ENCODE measurements at regions not wholly inside any gene's neighbourhood (a gene's known extent, or its start where the extent isn't known, plus 50 kb on each side); places are given as distances from the start of the nearest gene placed in this dataset.

GRCh38 chr3:188064831-188065493, 89.0 kb upstream of the LPP start:
- DNase-seq (ENCODE audit: low read depth in 2 of 2) = no peak

DNA sequence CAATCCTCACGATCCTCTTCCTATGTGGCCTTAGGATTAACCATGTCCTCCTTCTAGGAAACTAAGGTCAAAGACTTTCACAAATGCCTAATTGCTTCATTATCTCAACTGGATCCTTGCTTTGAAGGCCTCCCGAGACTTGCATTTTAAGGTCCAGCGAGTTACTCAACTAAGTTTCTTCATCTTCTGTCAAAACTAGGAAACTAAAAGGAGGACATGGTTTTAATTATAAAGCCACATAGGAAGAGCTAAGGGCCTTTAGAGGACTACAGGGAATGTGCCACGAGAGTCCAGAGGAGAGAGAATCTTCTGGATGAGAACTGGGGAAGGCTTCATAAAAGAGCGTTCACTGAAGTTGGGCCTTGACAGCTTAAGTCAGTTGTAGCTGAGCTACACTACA, 87.8 kb upstream of the LPP start:
- DNase-seq (ENCODE audit: low read depth in 2 of 2) = no peak

GRCh38 chr3:188067932-188068331, 86.0 kb upstream of the LPP start:
- no peak for DNase-seq (ENCODE audit: low read depth in 2 of 2)

- DNase-seq (ENCODE audit: low read depth in 2 of 2) = no peak
These were observed 85.6 kb upstream of the LPP start for GRCh38 chr3:188068342-188068741.

DNA sequence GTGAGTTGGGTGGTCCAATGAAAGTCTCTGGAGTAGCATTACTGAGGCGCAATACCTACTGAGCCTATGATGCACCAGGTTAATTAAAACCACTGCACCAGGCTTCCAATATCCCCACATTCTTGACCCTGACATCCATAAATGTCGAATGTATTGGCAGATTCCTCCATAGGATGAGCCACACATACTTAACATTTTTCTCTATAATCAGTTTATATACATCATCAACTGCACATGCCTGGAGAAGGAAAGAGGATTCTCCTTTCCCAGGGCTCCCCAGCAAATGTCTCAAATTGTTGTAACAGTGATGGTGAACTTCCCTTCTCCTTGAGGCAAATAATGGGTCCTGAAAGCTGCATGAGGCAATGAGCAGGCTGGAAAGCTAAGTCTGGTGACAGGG, 82.3 kb upstream of the LPP start:
- DNase-seq (ENCODE audit: low read depth in 2 of 2) = no peak

- no peak for DNase-seq (ENCODE audit: low read depth in 2 of 2)
These were observed 77.8 kb upstream of the LPP start for GRCh38 chr3:188076176-188076575.

GRCh38 chr3:188077160-188077799, 76.7 kb upstream of the LPP start:
- no peak for DNase-seq (ENCODE audit: low read depth in 2 of 2)

- DNase-seq (ENCODE audit: low read depth in 2 of 2) = no peak
These were observed 73.9 kb upstream of the LPP start for GRCh38 chr3:188080091-188080490.

- no peak for DNase-seq (ENCODE audit: low read depth in 2 of 2)
These were observed 71.9 kb upstream of the LPP start for GRCh38 chr3:188082031-188082430.

- no peak for DNase-seq (ENCODE audit: low read depth in 2 of 2)
These were observed 71.5 kb upstream of the LPP start for GRCh38 chr3:188082450-188082849.

- no peak for DNase-seq (ENCODE audit: low read depth in 2 of 2)
These were observed 70.9 kb upstream of the LPP start for GRCh38 chr3:188083011-188083410.

DNA sequence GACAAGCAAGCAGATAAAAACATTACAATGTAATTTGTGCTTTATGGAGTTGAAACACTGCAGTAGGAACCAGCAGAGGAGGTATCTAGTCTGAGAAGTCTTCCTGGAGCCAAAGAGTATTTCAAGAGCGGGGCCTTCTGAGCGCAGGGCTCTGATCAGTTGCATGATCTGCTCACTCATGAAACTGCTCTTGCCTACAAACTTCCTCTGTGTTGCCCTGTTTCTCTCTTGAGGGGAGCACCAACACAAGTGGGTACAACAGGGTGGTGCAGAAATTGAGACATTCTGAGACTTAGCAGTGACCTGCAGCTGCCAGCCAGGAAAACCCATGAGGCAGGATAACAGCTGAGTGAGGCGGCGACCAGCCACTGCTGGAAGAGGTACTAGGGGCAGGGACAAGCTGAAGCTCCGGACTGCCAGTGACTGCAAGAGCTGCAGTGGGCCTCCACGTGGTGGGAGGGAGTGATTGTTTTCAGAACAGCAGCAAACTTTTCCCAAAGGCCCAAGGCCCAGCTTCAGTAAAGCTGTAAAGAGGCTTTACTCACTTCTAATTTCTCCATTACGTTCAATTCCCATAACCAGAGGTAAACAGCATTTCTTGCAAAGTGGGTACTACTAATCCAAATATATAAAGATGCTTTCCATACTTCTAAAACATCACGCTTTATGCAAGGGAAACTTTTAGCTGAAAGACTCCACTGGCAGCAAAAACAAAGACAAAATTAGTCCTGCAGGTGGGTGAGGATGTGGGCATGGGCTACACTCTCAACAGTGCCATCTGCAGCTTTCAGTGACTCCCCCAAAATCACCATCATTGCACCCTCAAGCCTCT, 69.0 kb upstream of the LPP start:
- DNase-seq (ENCODE audit: low read depth in 2 of 2) = no peak

DNA sequence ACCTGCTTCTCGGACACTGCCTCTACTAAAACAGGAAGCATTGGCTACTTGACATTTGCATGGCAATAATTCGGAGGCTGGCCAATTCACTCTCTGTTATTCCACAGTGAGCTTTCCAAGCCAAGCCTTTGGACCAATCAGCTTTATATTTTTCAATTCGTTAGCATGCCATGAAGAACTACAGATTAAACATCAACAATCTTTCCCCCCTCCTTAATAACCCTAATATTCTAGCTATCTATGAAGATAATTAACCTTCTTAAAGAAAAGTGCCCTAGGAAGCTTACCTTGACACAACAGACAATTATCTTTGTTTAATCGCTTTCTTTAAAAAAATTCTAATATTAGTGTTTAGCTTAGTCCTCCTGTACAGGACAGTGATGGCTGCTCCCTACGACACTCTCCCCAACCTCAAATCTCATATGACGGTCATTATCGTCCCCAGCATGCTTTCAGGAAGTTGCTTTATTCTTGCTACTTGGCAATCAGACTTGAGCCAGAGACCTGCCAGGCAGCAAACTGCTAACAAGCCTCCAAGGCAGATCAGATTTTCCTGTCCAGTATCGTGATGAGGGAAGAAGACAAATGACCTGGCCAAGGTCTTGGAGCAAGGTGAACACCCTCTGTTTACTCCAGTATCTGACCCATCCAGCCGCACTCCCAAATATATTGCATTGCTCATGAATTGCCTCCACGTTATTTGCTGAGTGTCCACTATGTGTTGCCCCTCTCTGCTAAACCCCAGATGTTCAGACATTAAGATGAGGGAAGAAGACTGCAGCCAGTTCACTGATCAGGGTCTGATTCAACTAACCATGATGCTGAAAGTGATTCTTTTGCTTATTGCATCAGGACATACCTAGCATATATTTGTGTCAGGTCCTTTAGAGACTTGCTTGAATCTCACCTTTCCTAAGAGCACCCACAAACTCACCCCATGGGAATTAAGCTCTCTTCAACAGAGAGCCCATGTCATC, 68.1 kb upstream of the LPP start:
- DNase-seq (ENCODE audit: low read depth in 2 of 2) = no peak

DNA sequence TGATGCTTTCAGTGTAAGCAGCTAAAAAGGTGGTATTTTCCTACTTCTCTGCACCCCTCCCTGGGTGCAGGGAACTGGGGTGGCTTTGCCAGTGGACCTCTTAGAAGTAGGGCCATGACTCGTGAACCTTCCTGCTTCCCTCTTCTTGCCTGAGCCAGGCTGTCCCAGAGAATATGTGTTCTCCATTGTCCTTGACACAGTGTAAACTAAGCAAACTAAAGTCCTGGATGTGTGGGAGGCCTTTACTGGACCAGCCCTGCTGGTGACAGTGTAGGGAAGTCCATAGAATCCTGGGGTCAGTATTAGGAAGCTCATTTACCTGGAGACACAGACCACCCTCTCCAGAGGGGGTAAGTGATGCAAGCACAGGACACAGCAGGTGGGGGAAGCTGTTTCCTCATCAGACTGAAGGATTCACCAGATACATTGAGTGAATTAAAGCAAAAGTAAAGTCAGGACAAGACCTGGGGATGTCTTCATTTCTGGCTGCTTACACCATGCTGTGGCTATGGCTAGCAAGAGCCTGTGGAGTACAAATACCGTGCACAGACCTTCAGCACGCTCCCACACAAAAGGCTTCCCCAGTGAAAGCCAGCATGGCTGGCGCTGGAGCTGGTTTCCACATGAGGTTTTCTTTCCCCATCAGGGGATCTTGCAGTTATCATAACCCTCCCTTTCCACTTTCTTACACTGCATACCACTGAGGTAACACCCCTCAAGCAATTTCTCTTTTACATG, 64.8 kb upstream of the LPP start:
- no peak for DNase-seq (ENCODE audit: low read depth in 2 of 2)

GRCh38 chr3:188090620-188091309, 63.2 kb upstream of the LPP start:
- DNase-seq (ENCODE audit: low read depth in 2 of 2) = no peak

DNA sequence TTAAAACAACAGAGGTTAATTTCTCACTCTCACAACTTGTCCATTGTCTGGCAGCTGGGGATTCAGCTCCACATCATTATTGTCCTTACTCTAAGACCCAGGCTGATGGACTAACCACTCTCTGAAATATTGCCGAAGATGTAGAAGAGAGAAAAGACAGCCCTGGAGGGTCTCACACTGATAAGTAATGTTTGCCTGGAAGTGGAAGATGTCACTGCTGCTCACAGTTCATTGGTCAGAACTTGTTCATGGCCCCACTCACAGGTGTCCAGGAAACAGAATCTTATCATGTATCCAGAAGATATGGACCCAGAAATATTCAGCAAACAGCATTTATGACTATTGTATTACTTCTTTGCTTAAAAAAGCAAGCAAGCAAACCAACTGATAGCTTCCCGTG, 62.2 kb upstream of the LPP start:
- no peak for DNase-seq (ENCODE audit: low read depth in 2 of 2)

GRCh38 chr3:188092648-188093047, 61.3 kb upstream of the LPP start:
- DNase-seq (ENCODE audit: low read depth in 2 of 2) = peak; percentile 9 to 50

- no peak for DNase-seq (ENCODE audit: low read depth in 2 of 2)
These were observed 58.5 kb upstream of the LPP start for GRCh38 chr3:188095431-188095830.

DNA sequence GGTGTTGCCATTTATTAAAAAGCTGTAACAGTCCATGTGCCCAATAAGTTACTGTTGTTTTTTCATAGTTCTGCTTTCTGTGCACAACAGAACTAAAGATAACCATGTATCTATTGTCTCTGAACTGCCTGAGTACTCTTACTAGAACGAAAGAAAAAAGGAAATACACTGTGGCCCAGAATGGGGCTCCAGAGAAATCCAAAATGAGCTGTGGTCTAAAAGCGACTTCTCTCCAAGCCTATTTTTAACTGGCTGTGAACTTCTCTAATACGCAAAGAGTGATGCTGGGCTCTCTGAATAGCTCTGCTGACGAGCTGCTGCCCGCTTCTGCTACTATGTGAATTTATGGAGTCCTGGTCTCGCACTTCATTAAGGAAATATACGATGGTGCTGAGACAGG, 56.2 kb upstream of the LPP start:
- DNase-seq (ENCODE audit: low read depth in 2 of 2) = no peak

GRCh38 chr3:188099907-188100306, 54.0 kb upstream of the LPP start:
- no peak for DNase-seq (ENCODE audit: low read depth in 2 of 2)

Measured in stimulated activated CD8-positive, alpha-beta memory T cell treated with anti-CD3 and anti-CD28 coated beads, Interleukin-15, amount 100 ng/mL, for 48 hours (primary cell).